HL-60 (cell line): ENCODE measurements at regions not wholly inside any gene's neighbourhood (a gene's known extent, or its start where the extent isn't known, plus 50 kb on each side); places are given as distances from the start of the nearest gene placed in this dataset.

Source experiments
- GABPA ChIP-seq: IDR thresholded peaks from 2 replicates; pipeline ENCODE4 v1.6.1; 2012; ENCODE audit warnings: low read depth
- POLR2AphosphoS5 ChIP-seq: IDR thresholded peaks from 2 replicates; pipeline ENCODE4 v1.6.1; 2012; ENCODE audit warnings: low read depth
- SPI1 ChIP-seq: IDR thresholded peaks from 2 replicates; pipeline ENCODE4 v1.6.1; 2012; ENCODE audit warnings: low read depth, mild to moderate bottlenecking, borderline replicate concordance
- TF ChIP-seq, protein P1 (sequence below): IDR thresholded peaks from one replicate; pipeline ENCODE4 v1.5.1; 2011; ENCODE audit warnings: low read length, control low read depth, inconsistent platforms; ENCODE audit not compliant: insufficient read depth
- TF ChIP-seq, protein P2 (sequence below): IDR thresholded peaks from 2 replicates; pipeline ENCODE4 v1.6.1; 2012; ENCODE audit warnings: low read depth; ENCODE audit not compliant: insufficient replicate concordance

DNA sequence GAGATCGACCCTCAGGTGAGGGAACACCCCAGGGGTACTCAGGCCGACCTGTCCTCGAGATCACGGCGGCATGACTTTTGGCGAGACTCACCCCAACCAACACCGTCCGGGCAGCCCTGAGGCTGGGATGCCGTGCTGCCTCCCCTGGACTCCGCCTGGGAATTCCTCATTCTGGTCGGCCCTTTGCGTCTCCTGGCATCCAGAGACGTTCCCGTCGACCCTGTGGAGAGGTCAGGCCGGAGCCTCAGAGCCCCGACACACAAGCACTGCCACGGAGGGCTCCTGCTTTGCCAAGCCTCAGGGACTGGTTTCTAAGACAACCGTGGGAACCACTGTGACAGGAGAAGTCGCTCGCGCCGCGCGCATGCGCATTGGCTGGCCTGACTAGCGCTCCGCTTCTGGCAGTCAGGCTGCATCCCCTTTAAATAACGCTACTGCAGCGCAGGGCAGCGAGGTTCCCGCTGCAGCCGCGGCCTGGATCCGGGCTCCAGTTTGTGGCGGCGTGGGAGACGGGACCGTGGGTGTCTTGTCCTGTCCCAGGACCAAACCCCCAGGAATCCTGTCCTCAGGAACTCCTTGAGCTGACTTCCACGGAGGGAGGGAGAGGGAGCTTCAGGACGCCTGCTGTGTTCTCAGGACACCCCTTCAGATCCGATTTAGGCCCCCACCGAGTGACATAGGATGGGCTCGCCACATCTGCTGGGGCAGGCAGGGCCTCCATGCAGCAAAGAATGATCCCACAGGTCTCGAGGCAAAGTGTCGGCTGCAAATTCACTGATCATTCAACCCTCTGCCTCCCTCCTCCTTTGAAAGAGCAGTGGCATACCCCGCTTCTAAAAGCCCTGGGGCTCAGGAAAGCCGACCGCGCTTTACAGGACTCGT lies 163.2 kb upstream of the ZNF337 start:
- TF ChIP-seq POLR2AphosphoS5 = no peak
- TF ChIP-seq, protein P1, sequence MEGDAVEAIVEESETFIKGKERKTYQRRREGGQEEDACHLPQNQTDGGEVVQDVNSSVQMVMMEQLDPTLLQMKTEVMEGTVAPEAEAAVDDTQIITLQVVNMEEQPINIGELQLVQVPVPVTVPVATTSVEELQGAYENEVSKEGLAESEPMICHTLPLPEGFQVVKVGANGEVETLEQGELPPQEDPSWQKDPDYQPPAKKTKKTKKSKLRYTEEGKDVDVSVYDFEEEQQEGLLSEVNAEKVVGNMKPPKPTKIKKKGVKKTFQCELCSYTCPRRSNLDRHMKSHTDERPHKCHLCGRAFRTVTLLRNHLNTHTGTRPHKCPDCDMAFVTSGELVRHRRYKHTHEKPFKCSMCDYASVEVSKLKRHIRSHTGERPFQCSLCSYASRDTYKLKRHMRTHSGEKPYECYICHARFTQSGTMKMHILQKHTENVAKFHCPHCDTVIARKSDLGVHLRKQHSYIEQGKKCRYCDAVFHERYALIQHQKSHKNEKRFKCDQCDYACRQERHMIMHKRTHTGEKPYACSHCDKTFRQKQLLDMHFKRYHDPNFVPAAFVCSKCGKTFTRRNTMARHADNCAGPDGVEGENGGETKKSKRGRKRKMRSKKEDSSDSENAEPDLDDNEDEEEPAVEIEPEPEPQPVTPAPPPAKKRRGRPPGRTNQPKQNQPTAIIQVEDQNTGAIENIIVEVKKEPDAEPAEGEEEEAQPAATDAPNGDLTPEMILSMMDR = no peak
- TF ChIP-seq GABPA = no peak
- TF ChIP-seq, protein P2, sequence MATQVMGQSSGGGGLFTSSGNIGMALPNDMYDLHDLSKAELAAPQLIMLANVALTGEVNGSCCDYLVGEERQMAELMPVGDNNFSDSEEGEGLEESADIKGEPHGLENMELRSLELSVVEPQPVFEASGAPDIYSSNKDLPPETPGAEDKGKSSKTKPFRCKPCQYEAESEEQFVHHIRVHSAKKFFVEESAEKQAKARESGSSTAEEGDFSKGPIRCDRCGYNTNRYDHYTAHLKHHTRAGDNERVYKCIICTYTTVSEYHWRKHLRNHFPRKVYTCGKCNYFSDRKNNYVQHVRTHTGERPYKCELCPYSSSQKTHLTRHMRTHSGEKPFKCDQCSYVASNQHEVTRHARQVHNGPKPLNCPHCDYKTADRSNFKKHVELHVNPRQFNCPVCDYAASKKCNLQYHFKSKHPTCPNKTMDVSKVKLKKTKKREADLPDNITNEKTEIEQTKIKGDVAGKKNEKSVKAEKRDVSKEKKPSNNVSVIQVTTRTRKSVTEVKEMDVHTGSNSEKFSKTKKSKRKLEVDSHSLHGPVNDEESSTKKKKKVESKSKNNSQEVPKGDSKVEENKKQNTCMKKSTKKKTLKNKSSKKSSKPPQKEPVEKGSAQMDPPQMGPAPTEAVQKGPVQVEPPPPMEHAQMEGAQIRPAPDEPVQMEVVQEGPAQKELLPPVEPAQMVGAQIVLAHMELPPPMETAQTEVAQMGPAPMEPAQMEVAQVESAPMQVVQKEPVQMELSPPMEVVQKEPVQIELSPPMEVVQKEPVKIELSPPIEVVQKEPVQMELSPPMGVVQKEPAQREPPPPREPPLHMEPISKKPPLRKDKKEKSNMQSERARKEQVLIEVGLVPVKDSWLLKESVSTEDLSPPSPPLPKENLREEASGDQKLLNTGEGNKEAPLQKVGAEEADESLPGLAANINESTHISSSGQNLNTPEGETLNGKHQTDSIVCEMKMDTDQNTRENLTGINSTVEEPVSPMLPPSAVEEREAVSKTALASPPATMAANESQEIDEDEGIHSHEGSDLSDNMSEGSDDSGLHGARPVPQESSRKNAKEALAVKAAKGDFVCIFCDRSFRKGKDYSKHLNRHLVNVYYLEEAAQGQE = no peak
- TF ChIP-seq SPI1 = no peak
